HG03565 (cell line): ENCODE measurements at regions not wholly inside any gene's neighbourhood (a gene's known extent, or its start where the extent isn't known, plus 50 kb on each side); places are given as distances from the start of the nearest gene placed in this dataset.

Experiments
- ATAC-seq: cut with Tn5 transposase; IDR thresholded peaks from one replicate; pipeline ENCODE4 v1.9.1; 2021; ENCODE audit warnings: mild to moderate bottlenecking, moderate library complexity; ENCODE audit not compliant: unreplicated experiment

DNA sequence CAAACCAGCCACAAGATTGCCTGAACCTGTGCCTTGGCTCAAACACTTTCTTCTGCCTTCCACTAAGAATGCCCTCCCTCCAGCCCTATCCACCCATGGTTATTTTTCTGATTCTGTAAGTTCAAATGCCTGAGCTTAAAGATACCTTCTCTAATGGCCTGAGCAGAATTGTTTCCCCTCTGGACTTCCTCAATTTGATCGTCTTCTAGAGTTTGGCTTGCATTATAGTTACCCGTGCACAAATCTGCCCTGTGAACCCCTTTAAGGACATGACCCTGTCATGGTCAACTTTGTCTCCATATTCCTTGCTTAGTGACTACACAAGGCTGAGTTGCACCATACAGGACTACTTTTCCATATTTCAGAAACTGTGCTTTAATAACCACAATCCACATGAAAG, 481.0 kb downstream of the FOXO1 start:
- ATAC-seq = no peak

DNA sequence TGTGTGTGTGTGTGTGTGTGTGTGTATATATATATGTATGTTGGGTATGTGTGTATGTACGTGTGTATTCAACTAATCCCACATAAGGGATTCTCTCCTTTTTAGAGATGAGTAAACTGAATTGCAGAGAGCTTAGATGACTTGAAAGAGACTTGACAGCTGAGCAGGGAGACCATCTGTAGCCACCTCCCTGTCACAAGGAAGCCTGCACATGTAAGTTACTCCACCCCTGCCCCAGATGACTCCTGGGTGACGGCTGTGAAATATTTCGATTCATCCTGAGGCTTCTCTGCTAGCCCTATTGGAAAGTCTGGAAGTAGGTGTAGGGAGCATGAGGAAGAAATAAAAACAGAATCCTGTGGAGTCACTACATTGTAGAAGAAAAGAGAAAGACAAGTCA, 480.4 kb downstream of the FOXO1 start:
- ATAC-seq = no peak

DNA sequence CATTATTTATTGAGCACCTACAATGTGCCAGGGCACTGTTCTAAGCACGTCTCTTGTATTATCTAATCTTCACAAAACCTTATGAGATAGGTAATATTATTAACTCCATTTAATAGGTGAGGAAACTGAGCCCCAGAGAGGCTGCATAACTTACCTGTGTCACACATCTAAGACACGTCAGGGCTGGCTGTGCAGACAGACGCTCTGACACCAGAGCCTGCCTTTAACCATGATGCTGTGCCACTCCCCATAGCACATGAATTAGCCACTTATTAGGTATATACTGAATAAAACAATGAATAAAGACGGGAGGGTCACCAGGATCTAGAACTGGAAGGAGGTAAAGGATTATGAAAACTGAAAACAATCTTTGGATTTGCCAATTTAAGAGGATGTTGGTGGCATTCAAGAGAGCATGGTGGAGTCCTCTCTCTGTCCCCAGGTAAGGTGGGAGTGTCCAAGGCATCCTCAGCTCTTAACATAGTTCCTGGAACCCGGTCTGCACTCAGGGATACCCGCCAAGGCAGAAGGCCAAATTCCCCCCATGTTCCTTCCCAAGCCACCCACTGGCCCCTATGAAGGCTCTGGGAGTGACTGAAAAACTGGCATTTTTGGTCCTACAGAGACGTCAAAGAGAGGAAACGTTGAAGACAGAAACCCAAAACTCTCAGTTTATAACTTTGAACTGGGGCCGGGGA, 479.7 kb downstream of the FOXO1 start:
- no peak for ATAC-seq

DNA sequence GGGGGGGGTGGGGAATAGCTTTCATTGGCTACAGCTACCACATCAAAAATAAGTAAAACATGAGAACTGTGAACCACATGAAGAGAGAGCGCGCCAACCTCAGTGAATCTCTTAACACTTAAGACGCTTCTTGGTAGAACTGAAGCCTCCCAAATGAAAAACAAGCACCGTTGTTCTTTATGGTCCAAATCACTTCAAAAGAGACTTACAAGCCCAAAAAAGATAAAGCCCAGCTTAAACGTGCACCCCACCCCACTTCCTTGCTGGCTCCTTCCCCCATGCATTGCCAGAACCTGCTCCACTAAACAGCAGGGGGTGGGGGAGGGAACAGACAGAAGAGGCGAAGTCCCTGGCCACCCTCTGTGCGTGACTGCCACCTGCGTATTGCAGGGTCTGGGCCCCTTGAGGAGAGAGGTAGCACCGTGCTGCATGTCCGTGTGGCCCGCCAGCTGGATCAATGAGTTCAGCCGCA, 479.1 kb downstream of the FOXO1 start:
- ATAC-seq = no peak

DNA sequence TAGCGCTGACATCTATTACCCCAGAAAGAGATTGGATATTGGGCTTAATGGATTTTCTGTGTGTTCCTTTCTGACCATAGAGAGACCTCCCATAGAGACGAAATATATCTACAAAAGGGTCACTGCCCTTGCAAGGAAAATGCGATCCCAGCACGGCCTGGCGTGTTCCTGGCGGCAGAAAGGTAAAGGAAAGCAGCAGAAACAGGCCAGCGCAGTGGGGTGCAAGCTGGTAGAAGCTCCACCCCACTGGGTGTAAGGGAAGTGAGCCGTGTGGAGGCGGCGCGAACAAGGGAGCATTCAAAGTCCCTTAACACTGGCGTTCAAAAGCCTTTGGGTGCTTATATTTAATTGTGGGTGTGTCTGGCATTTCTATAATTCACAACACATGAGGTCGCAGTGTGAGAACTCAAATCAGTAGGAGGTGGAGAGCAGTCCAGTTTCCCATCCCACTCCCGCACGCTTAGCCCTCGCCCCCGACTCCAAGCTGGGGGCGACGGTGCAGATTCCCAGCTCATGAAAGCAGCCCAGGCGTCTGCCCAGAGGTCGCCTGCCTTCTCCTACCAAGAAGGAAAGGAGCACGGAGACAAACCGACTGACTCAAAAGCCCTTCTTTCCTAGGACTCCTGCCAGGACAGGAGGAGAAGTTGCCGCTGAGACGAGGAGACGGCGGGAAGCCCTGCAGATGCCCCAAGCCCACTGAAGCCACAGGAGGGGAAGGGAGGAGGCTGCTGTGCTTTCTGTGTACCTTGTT, 478.4 kb downstream of the FOXO1 start:
- no peak for ATAC-seq

DNA sequence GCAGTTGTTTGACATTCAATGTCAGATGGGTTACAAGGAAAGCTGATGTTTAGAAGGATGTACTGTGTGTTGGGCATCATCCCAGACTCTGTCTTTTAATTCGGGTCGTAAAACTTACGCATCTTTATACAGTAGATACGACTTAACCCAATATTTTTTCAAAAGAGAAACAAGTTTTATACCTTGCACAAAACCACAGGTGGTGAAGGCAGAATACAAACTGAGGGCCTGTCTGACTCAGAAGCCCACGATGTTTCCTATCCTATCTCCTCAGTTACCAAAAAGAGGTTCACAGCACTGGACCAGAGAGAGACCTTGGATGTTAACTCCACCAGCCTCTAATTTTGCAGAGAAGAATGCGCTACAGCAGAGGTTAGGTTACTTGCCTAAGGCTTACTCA, 477.0 kb downstream of the FOXO1 start:
- no peak for ATAC-seq

DNA sequence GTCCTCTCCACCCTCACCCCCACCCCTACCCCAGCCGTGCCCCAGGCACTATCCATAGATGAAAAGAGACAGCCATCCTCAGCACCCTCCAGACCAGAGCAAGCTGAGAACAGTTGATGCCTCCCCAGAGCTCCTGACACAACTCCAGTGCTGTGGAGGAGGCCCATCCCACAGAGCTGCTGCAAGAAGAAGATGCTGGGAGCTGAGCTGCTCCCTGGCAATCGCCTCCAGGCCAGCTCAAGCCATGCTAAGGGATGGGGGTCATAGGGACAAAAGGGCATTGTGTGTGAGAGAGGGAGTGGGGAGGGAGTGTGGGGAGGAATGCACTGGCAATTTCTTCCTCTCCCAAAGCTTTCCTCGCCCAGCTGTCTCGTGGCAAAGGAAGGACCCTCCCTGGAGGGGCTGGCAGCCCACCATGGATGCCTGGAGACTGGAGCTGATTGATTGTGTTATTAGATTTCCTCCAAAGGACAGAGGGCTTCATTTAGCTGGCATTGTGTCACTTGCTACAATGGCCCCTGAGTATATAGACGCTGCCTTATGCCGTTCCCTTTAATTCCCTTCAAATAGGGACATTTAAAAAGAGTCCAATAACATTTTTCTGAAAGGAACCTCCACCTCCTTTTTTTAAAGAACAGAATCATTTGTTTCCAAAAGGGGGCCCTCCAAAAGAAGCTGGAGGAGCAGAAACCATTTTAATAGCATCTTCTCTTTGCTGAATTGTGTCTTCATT, 476.4 kb downstream of the FOXO1 start:
- no peak for ATAC-seq

DNA sequence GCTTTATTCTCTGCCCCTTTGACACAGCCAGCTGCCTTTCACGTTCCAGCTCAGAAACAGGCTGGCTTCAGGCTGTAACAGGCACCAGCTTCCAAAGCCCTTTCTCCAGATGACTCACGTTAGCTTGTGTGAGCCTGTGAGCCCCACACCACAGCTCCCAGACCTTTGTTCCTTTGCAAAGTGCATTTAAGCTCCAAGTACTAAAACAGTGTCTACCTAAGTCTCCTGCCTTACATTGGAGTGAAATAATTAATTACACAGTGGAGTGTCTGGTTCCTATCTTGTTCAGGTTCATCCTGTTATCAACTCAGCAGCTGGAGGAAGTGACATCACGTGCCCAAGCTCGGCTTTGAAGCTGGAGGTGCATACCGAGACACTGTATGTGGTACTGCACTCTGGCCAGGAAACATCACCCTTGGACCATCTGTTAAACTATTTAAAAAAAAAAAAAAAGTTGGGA, 475.8 kb downstream of the FOXO1 start:
- ATAC-seq = peak; percentile 59

DNA sequence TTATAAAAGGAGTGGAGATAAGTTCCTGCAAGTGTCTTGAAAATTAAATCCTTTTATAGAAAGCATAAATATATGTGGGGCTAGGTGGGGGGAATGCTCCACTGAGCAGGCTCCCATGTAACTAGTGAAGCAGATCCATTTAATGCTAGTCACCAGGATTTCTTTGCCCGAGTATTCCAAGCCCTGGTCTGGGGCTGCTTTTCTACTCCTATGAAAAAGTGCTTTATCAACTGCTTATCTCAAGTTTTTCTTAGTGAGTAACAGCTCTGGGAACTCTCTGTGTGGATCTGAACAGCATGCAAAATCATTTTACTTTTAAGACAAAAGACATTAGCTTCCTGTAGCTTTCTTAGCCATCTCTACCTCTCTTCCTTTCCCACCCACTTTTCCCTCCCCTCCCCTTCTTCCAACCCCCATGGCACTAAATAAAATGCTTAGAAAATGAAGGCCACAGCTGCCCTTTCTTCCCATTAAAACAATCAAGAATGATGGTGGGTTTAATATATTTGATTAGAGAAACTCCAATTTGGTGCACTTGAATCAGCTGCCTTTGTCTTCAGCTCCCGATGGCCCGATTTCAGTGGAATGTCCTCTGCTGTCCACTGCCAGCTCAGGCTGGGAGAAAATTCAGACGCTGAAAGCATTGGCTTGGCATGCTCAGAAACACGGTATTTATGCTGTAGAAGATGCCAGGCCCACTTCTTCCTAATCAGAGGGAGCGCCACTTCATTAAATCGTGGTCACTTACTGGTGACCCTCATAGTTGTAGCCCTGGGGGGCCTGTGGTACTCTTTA, 475.1 kb downstream of the FOXO1 start:
- no peak for ATAC-seq

DNA sequence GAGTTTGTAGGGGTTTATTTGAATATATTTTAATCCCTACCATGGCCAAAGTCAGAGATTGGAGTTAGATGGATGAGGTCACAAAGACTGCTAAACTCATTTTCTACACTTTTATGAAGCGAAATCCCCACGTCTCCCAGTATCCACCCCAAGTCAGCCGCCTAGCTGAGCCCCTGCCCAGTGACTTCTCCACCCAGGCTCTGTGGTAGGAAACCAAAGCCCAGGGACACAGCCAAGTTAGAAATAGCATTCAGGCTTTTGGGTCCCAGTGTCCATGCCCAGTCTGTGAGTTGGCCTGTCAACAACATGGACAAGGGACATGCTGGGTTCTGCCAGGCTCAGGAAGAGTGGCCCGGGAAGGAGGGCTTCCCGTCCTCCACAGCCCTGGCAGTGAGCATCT, 474.0 kb downstream of the FOXO1 start:
- ATAC-seq = no peak

DNA sequence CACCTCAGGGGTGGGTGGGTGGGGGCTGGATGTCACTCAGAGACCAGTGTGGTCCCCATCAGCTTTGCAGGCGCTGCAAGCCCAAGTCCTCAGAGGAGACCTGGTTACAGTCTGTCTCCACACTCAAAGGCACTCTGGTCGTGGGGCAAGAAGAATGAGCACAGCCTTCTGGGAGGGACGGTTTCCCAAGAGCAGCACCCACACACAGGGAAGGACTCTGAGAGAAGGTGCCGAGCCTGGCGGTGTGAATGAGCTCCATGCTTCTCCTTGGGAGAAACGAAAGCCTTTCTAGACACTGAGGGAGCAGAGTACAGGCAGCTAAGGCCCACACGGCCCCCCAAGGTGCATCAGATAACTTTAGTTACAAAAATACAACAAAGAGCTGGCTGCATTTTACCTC, 473.6 kb downstream of the FOXO1 start:
- no peak for ATAC-seq

DNA sequence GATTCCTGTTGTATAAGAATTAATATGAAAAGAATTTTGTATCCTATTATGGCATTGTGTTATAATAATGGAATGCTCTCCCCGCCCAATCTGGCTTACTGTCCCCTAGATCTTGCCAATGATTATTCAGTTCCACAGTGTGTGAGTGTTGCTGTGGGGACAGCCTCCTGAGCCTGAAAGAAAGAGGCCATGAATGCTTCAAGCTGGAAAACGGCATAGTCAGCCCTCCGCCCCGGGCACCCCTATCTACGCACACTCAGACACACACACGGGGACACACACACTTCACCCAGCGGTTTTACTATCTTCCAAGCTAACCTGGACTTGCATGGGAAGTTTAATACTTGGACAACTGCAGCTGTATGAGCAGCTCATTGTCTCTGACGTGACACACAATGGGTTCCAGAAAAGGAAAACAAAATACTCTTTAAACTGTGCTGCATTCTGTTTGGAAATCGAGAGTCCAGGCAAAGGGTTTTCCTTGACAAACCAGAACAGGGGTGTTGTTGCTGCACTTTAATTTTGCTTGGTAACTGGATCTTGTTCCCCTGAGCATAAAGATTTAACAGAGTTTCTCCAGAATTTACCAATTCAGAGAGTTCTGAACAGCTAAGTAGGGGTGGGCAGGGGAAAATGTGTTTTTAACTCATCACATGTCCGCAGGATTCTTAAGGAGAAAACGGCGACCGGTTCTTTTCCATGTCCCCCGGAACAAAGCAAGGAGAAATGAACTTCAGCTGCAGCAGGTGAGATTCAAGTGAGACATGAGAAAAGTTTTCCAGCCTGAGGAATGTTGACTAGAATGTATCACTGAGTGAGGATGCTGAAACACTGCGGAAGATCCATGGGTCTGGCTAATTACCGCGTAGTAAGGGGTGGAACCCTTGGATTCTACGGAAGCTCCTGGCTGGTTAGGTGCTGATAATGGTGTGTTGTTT, 472.9 kb downstream of the FOXO1 start:
- no peak for ATAC-seq

DNA sequence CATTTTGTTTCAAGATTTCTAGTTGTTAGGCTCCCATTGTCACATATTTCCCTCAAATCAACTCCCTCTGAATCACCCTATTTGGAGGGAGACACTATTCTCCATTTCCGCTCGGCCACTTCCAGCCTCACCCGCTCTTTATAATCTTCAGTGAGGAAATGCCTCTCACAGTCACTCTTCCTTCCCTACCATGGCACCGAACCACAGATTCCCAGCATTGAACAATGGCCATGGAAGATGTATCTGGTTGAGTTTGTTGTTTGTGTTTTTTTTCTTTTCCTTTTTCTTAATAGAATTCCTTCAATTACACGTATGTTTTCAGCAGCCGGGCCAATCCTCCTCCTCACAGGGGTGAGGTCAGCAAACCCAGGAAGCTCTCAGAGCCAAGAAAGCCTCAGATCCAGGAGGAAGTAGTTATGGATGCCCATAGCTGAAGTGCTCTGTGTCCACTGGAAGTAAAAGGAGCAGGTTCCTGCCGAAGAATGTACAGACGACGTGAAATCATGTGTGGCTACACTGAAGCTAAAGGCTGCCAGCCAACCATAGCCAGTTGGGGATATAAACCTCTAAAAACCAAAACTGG, 472.1 kb downstream of the FOXO1 start:
- no peak for ATAC-seq

DNA sequence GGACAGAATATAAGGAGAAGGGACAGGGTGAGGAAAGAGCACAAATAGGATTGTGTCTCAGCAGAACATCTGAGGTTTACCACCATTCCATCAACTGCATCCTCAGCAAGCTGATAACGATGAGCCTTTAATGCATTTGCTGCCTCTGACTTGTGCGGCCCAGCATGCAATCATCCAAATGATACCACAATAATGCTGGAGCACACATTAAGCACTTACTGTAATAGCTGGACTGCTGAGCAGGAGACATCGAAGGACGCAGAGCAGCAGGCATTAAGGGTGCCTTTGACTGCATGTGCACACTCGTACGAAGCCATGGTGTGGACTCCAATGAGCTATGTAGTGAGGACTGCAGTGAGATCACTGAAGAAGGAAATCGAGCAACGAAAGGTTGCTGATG, 469.4 kb downstream of the FOXO1 start:
- ATAC-seq = no peak

DNA sequence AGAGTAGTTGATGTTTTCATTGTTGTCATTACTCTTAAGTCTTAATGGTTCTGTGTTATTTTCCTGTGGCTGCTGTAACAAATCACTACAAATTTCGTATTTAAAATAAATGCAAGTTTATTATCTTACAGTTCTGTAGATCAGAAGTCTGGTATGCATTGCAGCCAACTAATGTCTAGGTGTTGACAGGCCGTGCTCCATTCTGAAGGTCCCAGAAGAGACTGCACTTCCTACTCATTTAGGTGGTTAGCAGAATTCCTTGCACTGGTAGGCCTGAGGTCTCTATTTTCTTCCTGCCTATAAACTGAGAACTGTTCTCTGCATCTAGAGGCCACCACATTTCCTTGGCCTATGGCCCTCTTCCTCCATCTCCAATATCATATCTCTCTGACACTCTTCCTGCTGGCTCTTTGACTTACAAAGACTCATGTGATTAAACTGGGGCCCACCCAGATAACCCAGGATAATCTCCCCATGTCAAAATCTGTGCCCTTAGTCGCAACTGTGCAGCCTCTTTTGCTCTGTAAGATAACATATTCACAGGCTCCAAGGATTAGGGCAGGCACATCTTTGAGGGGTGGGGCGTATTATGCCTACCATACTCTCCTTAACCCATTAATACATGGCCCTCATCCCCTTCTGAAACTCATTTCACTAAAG, 468.4 kb downstream of the FOXO1 start:
- ATAC-seq = no peak

DNA sequence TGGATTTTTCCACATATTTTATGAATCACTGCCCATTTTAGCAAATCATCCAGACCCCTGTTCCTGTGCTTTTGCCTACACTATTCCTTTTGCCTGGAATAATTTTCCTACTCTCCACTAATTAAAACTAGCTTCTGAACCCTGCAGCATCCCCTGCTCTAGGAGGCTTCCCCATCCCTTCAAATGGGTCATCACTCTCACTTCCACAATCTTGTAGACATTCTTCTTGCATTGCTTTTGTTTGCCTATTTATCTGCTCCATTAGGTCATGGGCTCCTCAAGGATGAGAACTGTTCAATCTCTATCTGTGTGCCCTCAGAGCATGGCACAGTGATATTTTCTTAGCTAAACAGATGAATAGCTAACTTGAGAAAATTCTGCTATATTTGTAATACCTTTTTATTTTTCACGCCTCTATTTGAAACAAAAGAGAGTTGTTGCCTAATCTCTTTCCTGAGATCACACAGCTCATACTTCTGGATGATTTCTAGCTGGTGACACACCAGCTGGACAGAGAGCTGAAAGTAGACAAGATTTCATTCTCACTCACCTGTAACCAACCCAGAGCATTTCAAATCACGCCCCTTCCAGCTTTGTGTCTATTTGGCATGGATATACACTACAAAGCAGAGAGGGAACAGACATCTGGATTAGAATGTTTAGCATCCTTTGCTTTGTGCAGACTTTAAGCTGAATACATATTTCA, 466.0 kb downstream of the FOXO1 start:
- ATAC-seq = no peak

DNA sequence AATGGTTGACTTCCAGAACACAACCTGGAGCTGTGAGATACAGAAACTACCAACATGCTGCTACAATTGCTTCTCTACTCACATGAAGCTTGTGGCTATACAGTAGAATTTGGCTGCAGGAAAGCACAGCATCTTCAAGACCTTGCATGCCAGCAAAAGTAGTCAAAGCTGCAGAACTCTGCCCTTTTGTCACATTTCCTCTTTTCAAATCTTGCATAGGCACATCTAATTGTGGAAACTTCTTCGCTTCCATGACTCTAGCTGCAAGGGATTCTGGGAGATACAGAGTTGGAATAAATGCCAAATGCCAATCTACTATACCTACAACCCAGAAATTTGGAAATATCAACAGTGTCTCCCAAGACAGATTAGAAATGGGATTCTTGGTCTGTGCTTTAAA, 462.2 kb downstream of the FOXO1 start:
- no peak for ATAC-seq

DNA sequence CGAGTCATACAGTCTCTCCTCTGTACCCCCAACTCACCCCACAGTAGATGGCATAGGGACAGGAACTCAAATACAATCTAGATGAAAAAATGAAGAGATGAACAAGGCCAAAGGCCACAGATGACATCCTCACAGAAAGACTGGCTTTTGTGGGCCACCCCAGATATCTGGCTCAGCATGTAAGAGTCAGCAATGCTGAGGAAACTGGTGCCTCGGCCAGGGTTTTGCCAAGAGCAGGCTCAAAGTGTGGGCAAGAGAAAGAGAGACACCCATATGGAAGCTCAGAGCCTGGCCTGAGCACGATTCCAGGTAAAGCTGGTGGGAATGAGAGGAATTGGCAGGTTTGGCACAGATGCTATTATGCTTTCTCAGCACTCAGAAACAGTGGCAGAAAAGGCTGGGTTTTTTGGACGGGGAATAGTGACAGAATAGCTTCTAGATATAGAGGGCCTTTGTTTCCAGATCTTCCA, 460.6 kb downstream of the FOXO1 start:
- ATAC-seq = no peak
